HEK293T (cell line): ENCODE measurements at regions not wholly inside any gene's neighbourhood (a gene's known extent, or its start where the extent isn't known, plus 50 kb on each side); places are given as distances from the start of the nearest gene placed in this dataset.

Experiments used
- ARNT ChIP-seq: fragments of 450-650 bp; IDR thresholded peaks from 2 replicates; pipeline ENCODE4 v1.6.1; 2017; ENCODE audit warnings: mild to moderate bottlenecking
- ELF4 ChIP-seq: fragments of 450-650 bp; IDR thresholded peaks from 2 replicates; pipeline ENCODE4 v1.6.1; 2017; ENCODE audit warnings: antibody characterized with exemption
- FOXA1 ChIP-seq: fragments of 450-650 bp; IDR thresholded peaks from 2 replicates; pipeline ENCODE4 v1.6.1; 2016; ENCODE audit warnings: mild to moderate bottlenecking
- FOXK2 ChIP-seq: fragments of 450-650 bp; IDR thresholded peaks from 2 replicates; pipeline ENCODE4 v1.6.1; 2016; ENCODE audit warnings: mild to moderate bottlenecking
- FOXM1 ChIP-seq: fragments of 450-650 bp; IDR thresholded peaks from 2 replicates; pipeline ENCODE4 v1.6.1; 2017; ENCODE audit warnings: mild to moderate bottlenecking, borderline replicate concordance
- L3MBTL2 ChIP-seq: fragments of 450-650 bp; conservative IDR thresholded peaks from 2 replicates; pipeline ENCODE4 v1.6.1; 2016; ENCODE audit warnings: mild to moderate bottlenecking
- LEF1 ChIP-seq: fragments of 450-650 bp; IDR thresholded peaks from 2 replicates; pipeline ENCODE4 v1.6.1; 2017; ENCODE audit warnings: mild to moderate bottlenecking, borderline replicate concordance
- SP1 ChIP-seq: fragments of 450-650 bp; IDR thresholded peaks from 2 replicates; pipeline ENCODE4 v1.6.1; 2017
- SUZ12 ChIP-seq: fragments of 450-650 bp; IDR thresholded peaks from 2 replicates; pipeline ENCODE4 v1.6.1; 2016; ENCODE audit warnings: mild to moderate bottlenecking
- TARDBP ChIP-seq: fragments of 450-650 bp; IDR thresholded peaks from 2 replicates; pipeline ENCODE4 v1.6.1; 2016
- TF ChIP-seq, protein P1 (sequence below): fragments of 450-650 bp; IDR thresholded peaks from 2 replicates; pipeline ENCODE4 v1.6.1; 2016

DNA sequence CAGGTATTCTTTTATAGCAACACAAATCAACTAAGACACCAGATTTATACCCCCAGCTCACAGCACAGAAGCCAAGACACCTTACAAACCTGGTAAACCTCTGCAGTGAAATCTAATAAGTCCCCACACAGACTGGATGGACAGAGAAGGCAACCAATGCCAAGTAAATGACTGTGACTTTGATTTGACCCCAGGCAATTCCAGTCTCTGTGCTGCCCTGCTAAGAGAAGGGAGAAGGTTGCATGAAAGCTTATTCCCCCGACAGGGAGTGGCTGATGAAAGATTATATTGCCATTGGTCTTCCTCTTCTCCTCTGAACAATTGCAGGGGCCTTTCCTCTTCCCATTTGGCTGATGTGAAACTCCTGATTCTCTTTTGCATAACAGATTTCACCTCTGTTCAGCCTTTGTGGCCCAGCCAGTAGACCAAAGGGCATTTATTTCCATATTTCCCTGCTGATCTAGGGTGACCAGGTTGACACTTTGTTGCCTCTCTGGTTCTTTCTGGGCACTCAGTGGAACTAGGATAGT lies 107.6 kb downstream of the ADRB2 start:
- no peak for TF ChIP-seq FOXK2
- no peak for TF ChIP-seq FOXM1
- no peak for TF ChIP-seq ARNT
- TF ChIP-seq, protein P1, sequence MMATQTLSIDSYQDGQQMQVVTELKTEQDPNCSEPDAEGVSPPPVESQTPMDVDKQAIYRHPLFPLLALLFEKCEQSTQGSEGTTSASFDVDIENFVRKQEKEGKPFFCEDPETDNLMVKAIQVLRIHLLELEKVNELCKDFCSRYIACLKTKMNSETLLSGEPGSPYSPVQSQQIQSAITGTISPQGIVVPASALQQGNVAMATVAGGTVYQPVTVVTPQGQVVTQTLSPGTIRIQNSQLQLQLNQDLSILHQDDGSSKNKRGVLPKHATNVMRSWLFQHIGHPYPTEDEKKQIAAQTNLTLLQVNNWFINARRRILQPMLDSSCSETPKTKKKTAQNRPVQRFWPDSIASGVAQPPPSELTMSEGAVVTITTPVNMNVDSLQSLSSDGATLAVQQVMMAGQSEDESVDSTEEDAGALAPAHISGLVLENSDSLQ = no peak
- TF ChIP-seq L3MBTL2 = no peak
- TF ChIP-seq SP1 = no peak
- no peak for TF ChIP-seq TARDBP
- no peak for TF ChIP-seq FOXA1
- no peak for TF ChIP-seq ELF4
- TF ChIP-seq LEF1 = no peak
- no peak for TF ChIP-seq SUZ12
